Kidney epithelial cell (primary cell): ENCODE measurements at regions not wholly inside any gene's neighbourhood (a gene's known extent, or its start where the extent isn't known, plus 50 kb on each side); places are given as distances from the start of the nearest gene placed in this dataset.

Source experiments
- DNase-seq: peaks from one replicate; pipeline ENCODE4 v3.0.0-alpha.2; 2010; ENCODE audit warnings: low read depth
- H3K27me3 ChIP-seq: 2 replicates; pipeline ENCODE4 v1.6.0; 2011; ENCODE audit warnings: low read length; ENCODE audit not compliant: control insufficient read depth, insufficient read depth
- H3K36me3 ChIP-seq: 2 replicates; pipeline ENCODE4 v1.5.1; 2011; ENCODE audit warnings: low read length; ENCODE audit not compliant: control insufficient read depth, insufficient read depth
- H3K4me3 ChIP-seq: 2 replicates; pipeline ENCODE4 v1.5.1; 2011; ENCODE audit warnings: low read depth, mild to moderate bottlenecking, control low read depth, low read length
- TF ChIP-seq, protein P1 (sequence below): IDR thresholded peaks from 2 replicates; pipeline ENCODE4 v1.5.1; 2011; ENCODE audit warnings: mild to moderate bottlenecking, moderate library complexity, low read length, control low read depth, inconsistent platforms; ENCODE audit not compliant: insufficient read depth, poor library complexity, severe bottlenecking

DNA sequence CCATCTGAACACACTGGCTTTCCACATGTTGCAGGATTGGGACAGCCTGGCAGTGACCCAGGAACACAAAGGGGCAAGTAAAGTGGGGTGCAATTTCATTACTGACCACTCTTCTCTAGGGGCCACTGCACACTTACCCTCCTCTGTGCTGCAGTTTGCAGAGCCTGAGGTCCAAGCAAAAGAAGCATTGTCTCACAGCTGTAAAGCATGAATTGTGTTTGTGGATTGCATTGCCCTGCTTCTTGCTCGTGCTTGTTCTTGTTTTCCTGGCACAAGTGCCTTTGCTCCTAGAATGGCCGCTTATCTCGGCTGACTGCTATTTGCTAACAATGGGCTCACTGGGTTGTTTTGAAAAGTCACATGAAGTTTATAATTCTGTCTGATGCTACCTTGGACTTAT is 209.1 kb upstream of the JADE1 start:
- Histone ChIP-seq H3K27me3 (no peaks in the 10 kb centered on the region), H3K36me3 (no peaks in the 10 kb centered on the region), H3K4me3 (no peak overlapping the region)
- no peak for DNase-seq
- TF ChIP-seq, protein P1, sequence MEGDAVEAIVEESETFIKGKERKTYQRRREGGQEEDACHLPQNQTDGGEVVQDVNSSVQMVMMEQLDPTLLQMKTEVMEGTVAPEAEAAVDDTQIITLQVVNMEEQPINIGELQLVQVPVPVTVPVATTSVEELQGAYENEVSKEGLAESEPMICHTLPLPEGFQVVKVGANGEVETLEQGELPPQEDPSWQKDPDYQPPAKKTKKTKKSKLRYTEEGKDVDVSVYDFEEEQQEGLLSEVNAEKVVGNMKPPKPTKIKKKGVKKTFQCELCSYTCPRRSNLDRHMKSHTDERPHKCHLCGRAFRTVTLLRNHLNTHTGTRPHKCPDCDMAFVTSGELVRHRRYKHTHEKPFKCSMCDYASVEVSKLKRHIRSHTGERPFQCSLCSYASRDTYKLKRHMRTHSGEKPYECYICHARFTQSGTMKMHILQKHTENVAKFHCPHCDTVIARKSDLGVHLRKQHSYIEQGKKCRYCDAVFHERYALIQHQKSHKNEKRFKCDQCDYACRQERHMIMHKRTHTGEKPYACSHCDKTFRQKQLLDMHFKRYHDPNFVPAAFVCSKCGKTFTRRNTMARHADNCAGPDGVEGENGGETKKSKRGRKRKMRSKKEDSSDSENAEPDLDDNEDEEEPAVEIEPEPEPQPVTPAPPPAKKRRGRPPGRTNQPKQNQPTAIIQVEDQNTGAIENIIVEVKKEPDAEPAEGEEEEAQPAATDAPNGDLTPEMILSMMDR, result no peak

GRCh38 chr4:128597500-128597899 is 212.0 kb upstream of the JADE1 start:
- H3K36me3 ChIP-seq, result no peaks in the 10 kb centered on the region
- TF ChIP-seq, protein P1, result no peak
- no peaks in the 10 kb centered on the region for H3K27me3 ChIP-seq
- no peak for DNase-seq
- H3K4me3 ChIP-seq, result no peak overlapping the region

DNA sequence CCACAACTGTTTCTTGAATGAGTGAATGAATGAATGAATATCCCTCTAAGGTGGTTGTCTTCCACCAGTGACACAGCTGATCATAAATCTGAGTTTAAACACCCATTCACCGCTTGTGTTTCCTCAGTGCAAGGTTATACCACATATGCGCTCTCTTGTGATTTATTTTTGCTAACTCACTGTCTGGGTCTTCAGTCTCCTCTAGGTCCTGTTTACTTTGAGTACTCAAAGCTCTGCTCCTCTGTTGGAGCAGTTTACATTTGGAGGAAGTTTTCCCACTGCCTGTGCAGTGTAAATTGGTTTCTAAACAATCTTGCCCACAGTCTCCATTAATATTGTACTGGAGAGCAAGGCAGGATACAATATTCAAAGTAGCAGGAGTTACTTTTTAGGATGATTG is 212.6 kb upstream of the JADE1 start:
- Histone ChIP-seq H3K36me3 (no peaks in the 10 kb centered on the region), H3K4me3 (no peak overlapping the region), H3K27me3 (no peaks in the 10 kb centered on the region)
- TF ChIP-seq, protein P1, result no peak
- DNase-seq, result no peak

DNA sequence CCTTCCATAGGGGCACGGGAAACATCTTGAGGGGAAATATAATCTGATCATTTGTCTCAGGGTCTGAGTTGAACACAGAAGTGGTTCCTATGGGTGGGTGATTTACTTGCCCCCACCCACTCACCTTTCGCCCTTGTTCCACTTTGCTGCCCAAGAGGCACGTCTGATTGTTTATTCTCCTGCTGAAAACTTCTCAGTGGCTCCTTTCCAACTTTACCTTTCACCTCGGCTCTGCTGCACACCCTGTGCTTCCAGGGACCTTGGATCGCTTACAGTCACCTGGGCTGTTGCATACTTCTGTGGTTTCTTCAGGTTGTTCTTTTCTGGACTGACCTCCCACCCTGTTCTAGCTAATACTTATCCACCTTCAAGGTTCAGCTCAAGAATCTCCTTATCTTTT is 213.4 kb upstream of the JADE1 start:
- TF ChIP-seq, protein P1, result no peak
- no peak overlapping the region for H3K4me3 ChIP-seq
- no peaks in the 10 kb centered on the region for H3K36me3 ChIP-seq
- H3K27me3 ChIP-seq, result no peaks in the 10 kb centered on the region
- DNase-seq, result no peak

DNA sequence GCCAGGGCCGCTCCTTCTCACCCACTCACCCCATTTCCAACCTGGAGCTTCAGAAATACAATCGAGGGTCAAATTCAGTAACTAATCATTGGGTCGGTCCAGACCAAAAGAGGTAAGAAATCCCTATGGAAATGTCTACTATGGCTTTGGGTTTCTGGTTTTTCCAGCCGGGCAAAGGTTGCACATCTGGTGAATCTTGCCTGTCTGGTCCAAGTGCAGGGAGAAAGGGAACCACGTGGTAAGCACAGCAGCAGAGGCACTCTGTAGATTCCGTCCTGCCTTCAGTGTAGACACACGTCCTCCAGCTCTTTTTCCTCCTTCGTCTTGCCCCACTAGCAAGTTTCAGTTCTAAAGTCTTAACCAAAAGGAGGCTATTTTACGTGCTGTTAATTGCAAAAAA is 218.0 kb upstream of the JADE1 start:
- TF ChIP-seq, protein P1, result no peak
- DNase-seq, result no peak
- Histone ChIP-seq H3K27me3 (no peaks in the 10 kb centered on the region), H3K36me3 (no peaks in the 10 kb centered on the region), H3K4me3 (no peak overlapping the region)

DNA sequence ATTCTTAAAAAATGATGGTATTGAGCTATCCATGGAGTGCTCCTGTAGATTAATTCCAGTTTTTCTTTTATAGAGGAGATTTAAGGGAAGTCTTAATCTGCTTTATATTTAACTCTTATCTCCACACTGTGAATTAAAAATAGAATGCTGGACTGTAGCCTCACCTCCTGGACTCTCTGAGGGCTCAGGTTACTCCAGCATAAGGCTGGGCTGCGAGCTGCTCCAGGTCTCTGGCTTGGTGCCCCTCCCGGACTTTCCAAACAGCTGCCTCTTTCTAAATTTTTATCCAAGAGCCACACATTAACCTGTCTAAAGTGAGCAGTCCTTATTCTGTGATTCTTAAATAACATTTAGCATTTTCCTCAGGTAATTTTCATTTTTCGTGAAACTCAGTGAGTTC is 218.7 kb upstream of the JADE1 start:
- Histone ChIP-seq H3K4me3 (no peak overlapping the region), H3K27me3 (no peaks in the 10 kb centered on the region), H3K36me3 (no peaks in the 10 kb centered on the region)
- TF ChIP-seq, protein P1, result no peak
- no peak for DNase-seq
